ENCODE measurements at regions not wholly inside any gene's neighbourhood (a gene's known extent, or its start where the extent isn't known, plus 50 kb on each side); places are given as distances from the start of the nearest gene placed in this dataset.

GRCh38 chr6:44665143-44665542 lies 277.6 kb downstream of the CDC5L start:
- Histone ChIP-seq H3K27ac (ENCODE audit: low read depth, low read length, poor library complexity, severe bottlenecking) (no peak overlapping the region), H2AFZ (ENCODE audit: low read length) (no peak overlapping the region), H3K9me3 (ENCODE audit: low read length) (no peaks in the 10 kb centered on the region), H3K4me2 (ENCODE audit: low read length) (no peak overlapping the region), H3K4me1 (ENCODE audit: insufficient read depth, low read length, poor library complexity, severe bottlenecking) (peaks cover 6% of the 10 kb centered on the region), H3K9me2 (ENCODE audit: insufficient read depth, low read length) (no peaks in the 10 kb centered on the region), H3K79me2 (ENCODE audit: insufficient read depth, low read depth, low read length) (no peaks in the 10 kb centered on the region), H3K36me3 (ENCODE audit: insufficient read depth, low read length) (no peaks in the 10 kb centered on the region), H4K20me1 (ENCODE audit: insufficient read depth, low read length) (no peaks in the 10 kb centered on the region), H3K4me3 (ENCODE audit: low read depth, low read length, poor library complexity, severe bottlenecking) (no peak overlapping the region)
- TF ChIP-seq EZH2phosphoT487 (IDR thresholded peaks at IDR 0.05; ENCODE audit: borderline replicate concordance, low read depth, low read length) = no peak
- no peak for TF ChIP-seq CTCF (conservative IDR thresholded peaks at IDR 0.05; ENCODE audit: low read length)
- ChIA-PET POLR2A (interaction anchor here (0.6 kb wide), 1 partner anchor 858 kb away, joined by 3 read pairs; no protein-coding TSS in a partner anchor), CTCF (ENCODE audit: unreplicated experiment) (no interaction called here)
- no peak for DNase-seq (ENCODE audit: low spot score)
- intact Hi-C loops (cut with micrococcal nuclease; ENCODE audit: unreplicated experiment) = no loop called here
- BruUV-seq (replicated peaks) = no TSS peak

GRCh38 chr6:44665683-44666082 lies 278.2 kb downstream of the CDC5L start:
- no peak overlapping the region for H2AFZ ChIP-seq (ENCODE audit: low read length)
- no peaks in the 10 kb centered on the region for H3K79me2 ChIP-seq (ENCODE audit: insufficient read depth, low read depth, low read length)
- DNase-seq (ENCODE audit: low spot score) = no peak
- H3K4me1 ChIP-seq (ENCODE audit: insufficient read depth, low read length, poor library complexity, severe bottlenecking) = peaks cover 6% of the 10 kb centered on the region
- no peaks in the 10 kb centered on the region for H3K36me3 ChIP-seq (ENCODE audit: insufficient read depth, low read length)
- no peak overlapping the region for H3K27ac ChIP-seq (ENCODE audit: low read depth, low read length, poor library complexity, severe bottlenecking)
- no peak for TF ChIP-seq EZH2phosphoT487 (IDR thresholded peaks at IDR 0.05; ENCODE audit: borderline replicate concordance, low read depth, low read length)
- no peak for TF ChIP-seq CTCF (conservative IDR thresholded peaks at IDR 0.05; ENCODE audit: low read length)
- CTCF ChIA-PET (ENCODE audit: unreplicated experiment) = no interaction called here
- POLR2A ChIA-PET = no interaction called here
- no peaks in the 10 kb centered on the region for H3K9me2 ChIP-seq (ENCODE audit: insufficient read depth, low read length)
- H4K20me1 ChIP-seq (ENCODE audit: insufficient read depth, low read length) = no peaks in the 10 kb centered on the region
- intact Hi-C loops (cut with micrococcal nuclease; ENCODE audit: unreplicated experiment) = no loop called here
- H3K9me3 ChIP-seq (ENCODE audit: low read length) = no peaks in the 10 kb centered on the region
- no TSS peak for BruUV-seq (replicated peaks)
- no peak overlapping the region for H3K4me3 ChIP-seq (ENCODE audit: low read depth, low read length, poor library complexity, severe bottlenecking)
- H3K4me2 ChIP-seq (ENCODE audit: low read length) = no peak overlapping the region

- TF ChIP-seq CTCF (conservative IDR thresholded peaks at IDR 0.05; ENCODE audit: low read length) = no peak
- no peak for TF ChIP-seq EZH2phosphoT487 (IDR thresholded peaks at IDR 0.05; ENCODE audit: borderline replicate concordance, low read depth, low read length)
- intact Hi-C loops (cut with micrococcal nuclease; ENCODE audit: unreplicated experiment) = no loop called here
- Histone ChIP-seq H3K4me2 (ENCODE audit: low read length) (no peak overlapping the region), H3K4me3 (ENCODE audit: low read depth, low read length, poor library complexity, severe bottlenecking) (no peak overlapping the region), H3K4me1 (ENCODE audit: insufficient read depth, low read length, poor library complexity, severe bottlenecking) (peaks cover 6% of the 10 kb centered on the region), H3K79me2 (ENCODE audit: insufficient read depth, low read depth, low read length) (no peaks in the 10 kb centered on the region), H3K9me2 (ENCODE audit: insufficient read depth, low read length) (no peaks in the 10 kb centered on the region), H3K27ac (ENCODE audit: low read depth, low read length, poor library complexity, severe bottlenecking) (no peak overlapping the region), H3K9me3 (ENCODE audit: low read length) (no peaks in the 10 kb centered on the region), H3K36me3 (ENCODE audit: insufficient read depth, low read length) (no peaks in the 10 kb centered on the region), H2AFZ (ENCODE audit: low read length) (no peak overlapping the region), H4K20me1 (ENCODE audit: insufficient read depth, low read length) (no peaks in the 10 kb centered on the region)
- DNase-seq (ENCODE audit: low spot score) = no peak
- no TSS peak for BruUV-seq (replicated peaks)
- ChIA-PET POLR2A (no interaction called here), CTCF (ENCODE audit: unreplicated experiment) (no interaction called here)
These were observed 278.8 kb downstream of the CDC5L start for GRCh38 chr6:44666324-44666723.
